ENCODE measurements at regions not wholly inside any gene's neighbourhood (a gene's known extent, or its start where the extent isn't known, plus 50 kb on each side); places are given as distances from the start of the nearest gene placed in this dataset.

GRCh38 chr3:161925749-161926360 is 429.2 kb downstream of the OTOL1 start:
- Mint-ChIP-seq H3K36me3 (ENCODE audit: low read depth) (no peaks in the 10 kb centered on the region), H3K27ac (no peak overlapping the region), H3K9me3 (peaks cover 2% of the 10 kb centered on the region), H3K4me3 (no peak overlapping the region), H3K4me1 (ENCODE audit: low read depth) (no peaks in the 10 kb centered on the region), H3K27me3 (no peaks in the 10 kb centered on the region)
- H3K4me3 ChIP-seq (ENCODE audit: low read length), result no peak overlapping the region
- ATAC-seq (ENCODE audit: poor library complexity) (no peak), DNase-seq (no peak)
- intact Hi-C loops (cut with DNase I, micrococcal nuclease), result no loop called here
- no peaks in the 10 kb centered on the region for H3K27me3 ChIP-seq (ENCODE audit: control insufficient read depth in 1 of 2, insufficient read depth in 2 of 2, low read length in 2 of 2)
- no peaks in the 10 kb centered on the region for H3K36me3 ChIP-seq (ENCODE audit: insufficient read depth, low read length)
- H3K4me1 ChIP-seq (ENCODE audit: insufficient read depth, low read length), result no peaks in the 10 kb centered on the region
- CTCF ChIA-PET, result no interaction called here
- TF ChIP-seq, protein P1, sequence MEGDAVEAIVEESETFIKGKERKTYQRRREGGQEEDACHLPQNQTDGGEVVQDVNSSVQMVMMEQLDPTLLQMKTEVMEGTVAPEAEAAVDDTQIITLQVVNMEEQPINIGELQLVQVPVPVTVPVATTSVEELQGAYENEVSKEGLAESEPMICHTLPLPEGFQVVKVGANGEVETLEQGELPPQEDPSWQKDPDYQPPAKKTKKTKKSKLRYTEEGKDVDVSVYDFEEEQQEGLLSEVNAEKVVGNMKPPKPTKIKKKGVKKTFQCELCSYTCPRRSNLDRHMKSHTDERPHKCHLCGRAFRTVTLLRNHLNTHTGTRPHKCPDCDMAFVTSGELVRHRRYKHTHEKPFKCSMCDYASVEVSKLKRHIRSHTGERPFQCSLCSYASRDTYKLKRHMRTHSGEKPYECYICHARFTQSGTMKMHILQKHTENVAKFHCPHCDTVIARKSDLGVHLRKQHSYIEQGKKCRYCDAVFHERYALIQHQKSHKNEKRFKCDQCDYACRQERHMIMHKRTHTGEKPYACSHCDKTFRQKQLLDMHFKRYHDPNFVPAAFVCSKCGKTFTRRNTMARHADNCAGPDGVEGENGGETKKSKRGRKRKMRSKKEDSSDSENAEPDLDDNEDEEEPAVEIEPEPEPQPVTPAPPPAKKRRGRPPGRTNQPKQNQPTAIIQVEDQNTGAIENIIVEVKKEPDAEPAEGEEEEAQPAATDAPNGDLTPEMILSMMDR (IDR thresholded peaks at IDR 0.05), result no peak
- no peaks in the 10 kb centered on the region for H3K9me3 ChIP-seq (ENCODE audit: control insufficient read depth in 1 of 2, insufficient read depth in 1 of 2, low read length in 2 of 2)
- POLR2A ChIA-PET, result no interaction called here
- H3K27ac ChIP-seq (ENCODE audit: low read depth in 1 of 2, low read length in 2 of 2), result no peak overlapping the region

DNA sequence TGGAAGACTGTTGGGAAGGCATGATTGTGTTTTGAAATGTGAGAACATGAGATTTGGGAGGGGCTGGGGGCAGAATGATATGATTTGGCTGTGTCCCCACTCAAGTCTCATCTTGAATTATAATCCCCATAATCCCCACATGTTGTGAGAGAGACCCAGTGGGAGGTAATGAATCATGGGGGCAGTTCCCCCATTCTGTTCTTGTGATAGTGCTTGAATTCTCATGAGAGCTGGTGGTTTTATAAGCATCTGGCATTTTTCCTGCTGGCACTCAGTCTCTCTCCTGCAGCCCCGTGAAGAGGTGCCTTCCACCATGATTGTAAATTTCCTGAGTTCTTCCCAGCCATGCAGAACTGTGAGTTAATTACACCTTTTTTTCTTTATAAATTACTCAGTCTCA is 430.5 kb downstream of the OTOL1 start:
- H3K9me3 Mint-ChIP-seq, result peaks cover 4% of the 10 kb centered on the region
- intact Hi-C loops (cut with DNase I, micrococcal nuclease), result no loop called here
- no peaks in the 10 kb centered on the region for H3K36me3 Mint-ChIP-seq (ENCODE audit: low read depth)
- Histone ChIP-seq H3K4me3 (ENCODE audit: low read length) (no peak overlapping the region), H3K27me3 (ENCODE audit: control insufficient read depth in 1 of 2, insufficient read depth in 2 of 2, low read length in 2 of 2) (no peaks in the 10 kb centered on the region), H3K27ac (ENCODE audit: low read depth in 1 of 2, low read length in 2 of 2) (no peak overlapping the region), H3K9me3 (ENCODE audit: control insufficient read depth in 1 of 2, insufficient read depth in 1 of 2, low read length in 2 of 2) (no peaks in the 10 kb centered on the region), H3K36me3 (ENCODE audit: insufficient read depth, low read length) (no peaks in the 10 kb centered on the region), H3K4me1 (ENCODE audit: insufficient read depth, low read length) (no peaks in the 10 kb centered on the region)
- no peak overlapping the region for H3K27ac Mint-ChIP-seq
- ATAC-seq (ENCODE audit: poor library complexity), result no peak
- ChIA-PET CTCF (no interaction called here), POLR2A (no interaction called here)
- DNase-seq, result no peak
- TF ChIP-seq, protein P1 (IDR thresholded peaks at IDR 0.05), result no peak
- H3K4me1 Mint-ChIP-seq (ENCODE audit: low read depth), result no peaks in the 10 kb centered on the region
- no peak overlapping the region for H3K4me3 Mint-ChIP-seq
- H3K27me3 Mint-ChIP-seq, result no peaks in the 10 kb centered on the region

- peaks cover 6% of the 10 kb centered on the region for H3K9me3 Mint-ChIP-seq
- ATAC-seq (ENCODE audit: poor library complexity), result no peak
- intact Hi-C loops (cut with DNase I, micrococcal nuclease), result no loop called here
- ChIA-PET POLR2A (no interaction called here), CTCF (no interaction called here)
- Histone ChIP-seq H3K9me3 (ENCODE audit: control insufficient read depth in 1 of 2, insufficient read depth in 1 of 2, low read length in 2 of 2) (no peaks in the 10 kb centered on the region), H3K4me3 (ENCODE audit: low read length) (no peak overlapping the region), H3K27me3 (ENCODE audit: control insufficient read depth in 1 of 2, insufficient read depth in 2 of 2, low read length in 2 of 2) (no peaks in the 10 kb centered on the region), H3K27ac (ENCODE audit: low read depth in 1 of 2, low read length in 2 of 2) (no peak overlapping the region), H3K36me3 (ENCODE audit: insufficient read depth, low read length) (no peaks in the 10 kb centered on the region), H3K4me1 (ENCODE audit: insufficient read depth, low read length) (no peaks in the 10 kb centered on the region)
- no peaks in the 10 kb centered on the region for H3K36me3 Mint-ChIP-seq (ENCODE audit: low read depth)
- H3K27ac Mint-ChIP-seq, result no peak overlapping the region
- H3K27me3 Mint-ChIP-seq, result no peaks in the 10 kb centered on the region
- H3K4me3 Mint-ChIP-seq, result no peak overlapping the region
- peak in 1 of 14 experiments; percentile 0 for DNase-seq
- TF ChIP-seq, protein P1 (IDR thresholded peaks at IDR 0.05), result no peak
- H3K4me1 Mint-ChIP-seq (ENCODE audit: low read depth), result no peaks in the 10 kb centered on the region
Observed at GRCh38 chr3:161939918-161940620, 443.5 kb downstream of the OTOL1 start.

All from CD4-positive, alpha-beta T cell (primary cell).